ENCODE measurements at regions not wholly inside any gene's neighbourhood (a gene's known extent, or its start where the extent isn't known, plus 50 kb on each side); places are given as distances from the start of the nearest gene placed in this dataset.

DNA sequence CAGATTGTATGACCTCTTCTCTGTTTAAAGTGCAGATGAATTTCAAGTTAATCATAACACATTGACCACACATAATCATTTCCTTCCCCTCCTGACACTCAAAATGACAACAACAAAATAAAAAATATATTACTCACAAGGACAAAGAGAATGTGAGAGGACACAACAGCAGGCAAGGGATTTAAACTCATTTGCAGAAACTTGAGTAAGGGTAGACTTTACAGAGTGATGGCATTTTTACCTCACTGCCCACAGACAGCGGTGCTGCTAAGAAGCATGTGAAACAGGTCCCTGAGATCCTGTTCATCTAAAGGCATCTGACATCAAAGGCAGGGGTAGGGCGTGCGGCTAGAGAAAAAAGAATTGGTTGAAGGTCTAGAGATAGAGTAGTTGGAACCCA is 99.0 kb downstream of the TRIM36 start:
- TF ChIP-seq, protein P1, sequence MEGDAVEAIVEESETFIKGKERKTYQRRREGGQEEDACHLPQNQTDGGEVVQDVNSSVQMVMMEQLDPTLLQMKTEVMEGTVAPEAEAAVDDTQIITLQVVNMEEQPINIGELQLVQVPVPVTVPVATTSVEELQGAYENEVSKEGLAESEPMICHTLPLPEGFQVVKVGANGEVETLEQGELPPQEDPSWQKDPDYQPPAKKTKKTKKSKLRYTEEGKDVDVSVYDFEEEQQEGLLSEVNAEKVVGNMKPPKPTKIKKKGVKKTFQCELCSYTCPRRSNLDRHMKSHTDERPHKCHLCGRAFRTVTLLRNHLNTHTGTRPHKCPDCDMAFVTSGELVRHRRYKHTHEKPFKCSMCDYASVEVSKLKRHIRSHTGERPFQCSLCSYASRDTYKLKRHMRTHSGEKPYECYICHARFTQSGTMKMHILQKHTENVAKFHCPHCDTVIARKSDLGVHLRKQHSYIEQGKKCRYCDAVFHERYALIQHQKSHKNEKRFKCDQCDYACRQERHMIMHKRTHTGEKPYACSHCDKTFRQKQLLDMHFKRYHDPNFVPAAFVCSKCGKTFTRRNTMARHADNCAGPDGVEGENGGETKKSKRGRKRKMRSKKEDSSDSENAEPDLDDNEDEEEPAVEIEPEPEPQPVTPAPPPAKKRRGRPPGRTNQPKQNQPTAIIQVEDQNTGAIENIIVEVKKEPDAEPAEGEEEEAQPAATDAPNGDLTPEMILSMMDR (conservative IDR thresholded peaks at IDR 0.05; ENCODE audit: low read depth, low read length), result no peak
- TF ChIP-seq EZH2 (IDR thresholded peaks at IDR 0.05; ENCODE audit: borderline replicate concordance, low read depth, low read length, poor library complexity, severe bottlenecking), result no peak

Data from A673 (cell line).